HG03103 (cell line): ENCODE measurements at regions not wholly inside any gene's neighbourhood (a gene's known extent, or its start where the extent isn't known, plus 50 kb on each side); places are given as distances from the start of the nearest gene placed in this dataset.

ENCODE experiments used
- ATAC-seq: cut with Tn5 transposase; IDR thresholded peaks from one replicate; pipeline ENCODE4 v1.9.1; 2021; ENCODE audit warnings: low read depth; ENCODE audit not compliant: unreplicated experiment

DNA sequence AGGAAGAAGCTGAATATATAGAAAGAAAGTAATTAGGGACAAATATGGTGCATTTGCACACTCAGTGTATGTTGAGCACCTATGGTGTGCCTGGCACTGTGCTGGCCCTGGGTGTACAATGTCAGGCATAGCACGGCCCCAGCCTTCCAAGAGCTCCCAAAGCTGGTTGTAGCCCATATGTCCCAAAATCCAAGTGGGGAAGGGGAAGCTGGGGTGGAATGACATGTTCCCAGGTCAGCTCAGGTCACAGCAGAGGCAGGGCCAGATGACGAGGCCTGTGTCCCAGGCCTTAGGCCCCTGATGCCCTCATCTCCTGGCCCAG, 170.0 kb downstream of the VEGFA start:
- ATAC-seq = no peak

DNA sequence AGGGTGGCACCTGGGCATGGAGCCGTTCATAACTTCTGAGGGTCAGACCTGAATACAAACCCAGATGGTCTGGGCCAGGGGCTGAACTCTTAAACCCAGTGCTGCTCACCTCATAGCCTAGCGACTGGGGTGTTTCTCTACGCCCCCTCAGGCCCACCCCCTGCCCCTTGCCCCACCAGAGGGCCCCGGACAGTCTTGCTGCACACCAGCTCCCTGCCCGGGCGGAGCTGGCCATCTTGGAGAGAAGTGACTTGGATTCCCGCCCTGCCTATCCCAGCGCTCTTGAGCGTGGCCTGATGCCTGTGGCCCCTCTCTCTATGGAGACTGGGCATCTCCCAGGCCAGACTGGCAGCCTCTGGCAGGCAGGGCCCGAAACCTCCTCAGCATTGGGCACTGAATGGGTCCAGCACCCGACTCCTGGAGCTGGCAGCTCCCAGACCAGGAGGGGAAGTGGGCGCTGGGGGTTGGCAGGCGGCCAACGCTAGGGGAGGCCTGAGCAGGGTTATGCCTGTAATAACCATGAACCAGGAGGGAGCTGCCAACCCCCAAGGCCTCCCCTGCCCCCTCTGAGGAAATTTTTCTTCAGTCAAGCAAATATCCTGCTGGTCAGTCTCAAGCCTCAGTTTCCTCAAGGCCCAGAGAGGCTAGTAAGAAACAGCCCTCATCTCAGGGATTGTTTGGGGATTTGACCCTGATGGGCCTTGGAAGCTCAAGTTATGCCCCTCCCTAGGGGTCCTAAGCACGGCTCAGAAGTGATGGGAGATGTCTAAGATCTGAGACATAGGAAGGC, 169.5 kb downstream of the VEGFA start:
- no peak for ATAC-seq

DNA sequence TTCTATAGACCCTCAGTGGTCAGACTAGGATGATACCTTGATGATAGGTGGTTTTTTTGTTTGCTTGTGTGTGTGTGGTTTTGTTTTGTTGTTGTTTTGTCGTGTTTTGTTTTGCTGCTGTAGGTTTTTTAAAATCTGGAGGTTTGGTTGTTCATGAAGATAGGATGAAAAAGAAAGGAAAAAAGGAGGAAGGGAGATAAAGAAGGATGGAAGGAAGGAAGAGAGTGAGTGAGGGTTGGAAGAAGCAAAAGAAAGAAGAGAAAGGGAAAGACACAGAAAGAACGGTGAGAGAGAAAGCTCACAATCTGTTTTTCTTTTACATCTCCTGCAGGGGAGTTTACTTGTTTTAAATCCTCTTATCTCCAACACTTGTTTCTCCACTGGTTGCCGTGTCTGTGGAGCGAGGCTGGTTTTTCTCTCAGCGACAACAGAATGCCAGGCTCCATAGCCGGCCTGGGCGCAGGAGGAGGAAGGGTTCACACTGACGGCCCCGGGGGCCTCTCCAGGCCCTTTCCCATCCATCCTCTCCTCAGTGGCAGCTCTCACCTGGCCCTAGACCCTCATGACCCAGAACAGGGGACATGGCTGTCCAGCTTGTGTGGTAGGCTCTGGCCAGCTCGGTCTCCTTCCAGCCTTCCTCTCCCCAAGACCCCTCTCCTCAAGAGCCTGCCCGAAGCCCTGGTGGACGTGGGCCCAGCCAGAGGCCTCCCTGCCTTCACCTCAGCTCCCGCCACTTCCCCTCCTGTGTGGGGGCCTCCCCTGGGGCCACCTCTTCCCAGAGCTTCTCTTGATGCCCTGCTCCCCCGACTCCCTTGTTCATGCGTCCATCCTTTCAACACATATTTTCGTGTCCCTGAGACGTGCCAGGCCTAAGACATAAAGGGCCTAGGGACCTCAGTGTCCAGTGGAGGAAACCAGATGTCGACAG, 168.4 kb downstream of the VEGFA start:
- ATAC-seq = no peak

GRCh38 chr6:43937236-43938177, 167.5 kb downstream of the VEGFA start:
- ATAC-seq = no peak

GRCh38 chr6:43936476-43936875, 166.5 kb downstream of the VEGFA start:
- no peak for ATAC-seq

GRCh38 chr6:43935921-43936439, 166.0 kb downstream of the VEGFA start:
- ATAC-seq = no peak

- no peak for ATAC-seq
Measured at GRCh38 chr6:43934803-43935602, 165.0 kb downstream of the VEGFA start.

- no peak for ATAC-seq
Measured at GRCh38 chr6:43934183-43934802, 164.3 kb downstream of the VEGFA start.

GRCh38 chr6:43933148-43933885, 163.3 kb downstream of the VEGFA start:
- ATAC-seq = no peak

- no peak for ATAC-seq
Measured at GRCh38 chr6:43932259-43933147, 162.5 kb downstream of the VEGFA start.

- no peak for ATAC-seq
Measured at GRCh38 chr6:43931201-43931600, 161.2 kb downstream of the VEGFA start.

- no peak for ATAC-seq
Measured at GRCh38 chr6:43930440-43931154, 160.6 kb downstream of the VEGFA start.

DNA sequence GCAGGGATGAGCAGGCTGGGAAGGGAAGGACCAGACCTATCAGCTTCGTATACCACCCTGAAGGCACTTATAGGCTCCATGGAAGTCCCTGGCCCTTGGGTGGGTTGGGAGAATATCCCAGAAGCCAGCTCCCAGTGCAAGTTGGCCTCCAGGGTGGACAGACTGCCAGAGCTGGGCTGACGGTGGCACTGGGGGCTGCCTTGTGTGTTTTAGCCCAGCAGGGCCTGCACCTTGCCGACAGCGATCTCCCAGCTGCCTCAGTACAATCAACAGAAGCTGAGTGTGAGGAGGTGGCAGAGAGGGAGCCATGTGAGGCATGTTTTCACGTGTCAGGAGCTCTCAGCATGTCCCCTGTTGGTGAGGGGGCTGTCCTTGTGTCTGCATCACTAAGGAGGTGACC, 159.5 kb downstream of the VEGFA start:
- no peak for ATAC-seq

GRCh38 chr6:43927532-43928210, 157.7 kb downstream of the VEGFA start:
- no peak for ATAC-seq

DNA sequence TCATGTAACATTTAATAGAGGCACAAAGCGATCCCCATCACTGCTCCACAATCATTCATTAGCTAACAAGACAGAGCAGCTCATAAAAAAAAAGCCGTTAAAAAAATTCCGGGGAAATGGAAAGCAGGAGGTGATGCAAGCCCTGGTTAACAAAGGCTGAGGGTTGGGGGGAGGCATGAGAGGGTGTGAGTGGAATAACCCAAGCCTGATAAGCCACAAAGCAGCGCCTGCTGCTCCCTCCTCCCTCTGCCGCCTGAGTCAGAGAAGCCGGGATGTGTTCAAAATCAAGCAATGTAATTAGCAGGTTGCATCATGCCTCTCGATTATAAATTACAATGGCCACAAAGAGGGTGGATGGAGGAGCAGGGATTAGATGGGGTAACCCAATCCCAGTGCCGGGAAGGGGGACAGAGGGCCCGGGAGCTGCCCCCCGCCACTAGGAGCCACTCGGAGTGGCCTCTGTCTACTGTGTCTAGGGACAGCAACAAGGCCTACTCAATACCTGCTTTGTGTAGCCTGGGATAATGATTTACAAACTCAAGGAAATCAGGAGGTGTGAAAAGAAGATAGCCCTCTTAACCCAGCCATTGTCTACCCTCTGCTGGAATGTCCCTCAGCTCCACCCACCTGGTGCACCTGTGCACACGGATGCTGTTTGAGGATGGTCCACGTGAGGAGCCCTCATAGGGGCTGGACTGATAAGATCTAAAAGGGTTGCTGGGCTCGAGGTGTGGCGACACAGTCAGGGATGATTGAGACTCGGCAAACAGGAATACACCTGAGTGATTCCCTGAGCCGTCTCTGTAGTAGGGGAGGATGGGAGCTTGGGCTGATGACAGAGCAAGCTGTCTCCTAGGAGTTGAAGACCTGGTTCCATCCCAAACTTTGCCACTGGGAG, 156.9 kb downstream of the VEGFA start:
- ATAC-seq = no peak
